PC-3 (cell line): ENCODE measurements at regions not wholly inside any gene's neighbourhood (a gene's known extent, or its start where the extent isn't known, plus 50 kb on each side); places are given as distances from the start of the nearest gene placed in this dataset.

Source experiments
- ATAC-seq: fragments of 200-7000 bp; cut with Tn5 transposase; 2 replicates; pipeline ENCODE4 v1.9.1; 2020; ENCODE audit warnings: mild to moderate bottlenecking, moderate library complexity
- BruUV-seq: library from RNA; stranded (reverse); fragments of 400-500 nt; replicated peaks from 2 replicates; lab custom pipeline; 2021; lab: Mats Ljungman, UMichigan
- CTCF ChIA-PET: fragments of 300-600 bp; sonication (Branson Sonifier 250); formaldehyde crosslinking; loops from one replicate; lab custom pipeline; 2022; ENCODE audit warnings: antibody characterized with exemption; lab: Charles Lee
- POLR2A ChIA-PET: fragments of 300-600 bp; sonication (Branson Sonifier 250); formaldehyde crosslinking; loops from one replicate; lab custom pipeline; 2022; ENCODE audit warnings: antibody characterized with exemption; ENCODE audit not compliant: unreplicated experiment; lab: Charles Lee
- DNase-seq: peaks from one replicate; pipeline ENCODE4 v3.0.0-alpha.2; 2015
- H2AFZ ChIP-seq: fragments of 300-600 bp; sonication (generic); 2 replicates; pipeline ENCODE4 v1.6.0; 2016; ENCODE audit warnings: antibody characterized with exemption, low read length
- H3F3A ChIP-seq: fragments of 300-600 bp; sonication (generic); one replicate; pipeline ENCODE4 v1.6.0; 2017; ENCODE audit warnings: antibody characterized with exemption, low read length, control low read depth, mild to moderate bottlenecking; ENCODE audit not compliant: unreplicated experiment
- H3K27ac ChIP-seq: fragments of 300-600 bp; sonication (generic); 2 replicates; pipeline ENCODE4 v1.5.1; 2016; ENCODE audit warnings: mild to moderate bottlenecking, low read length
- H3K27me3 ChIP-seq: fragments of 300-600 bp; sonication (generic); 2 replicates; pipeline ENCODE4 v1.6.1; 2016; ENCODE audit warnings: low read length, mixed read lengths
- H3K36me3 ChIP-seq: fragments of 300-600 bp; sonication (generic); 2 replicates; pipeline ENCODE4 v1.6.1; 2016; ENCODE audit warnings: low read depth, mixed run types, low read length, mixed read lengths
- H3K4me1 ChIP-seq: fragments of 300-600 bp; sonication (generic); 2 replicates; pipeline ENCODE4 v1.5.1; 2016; ENCODE audit warnings: low read length; ENCODE audit not compliant: insufficient read depth
- H3K4me2 ChIP-seq: fragments of 300-600 bp; sonication (generic); 2 replicates; pipeline ENCODE4 v1.6.0; 2016; ENCODE audit warnings: low read length
- H3K4me3 ChIP-seq: fragments of 300-600 bp; sonication (generic); 2 replicates; pipeline ENCODE4 v1.5.1; 2016; ENCODE audit warnings: mild to moderate bottlenecking, low read length, mixed read lengths
- H3K79me2 ChIP-seq: fragments of 300-600 bp; sonication (generic); 2 replicates; pipeline ENCODE4 v1.6.1; 2017; ENCODE audit warnings: low read length, mixed read lengths
- H3K9ac ChIP-seq: fragments of 300-600 bp; sonication (generic); 2 replicates; pipeline ENCODE4 v1.6.0; 2016; ENCODE audit warnings: mild to moderate bottlenecking, low read length
- H3K9me2 ChIP-seq: fragments of 300-600 bp; sonication (generic); replicated peaks from 2 replicates; pipeline ENCODE4 v1.6.1; 2016; ENCODE audit warnings: mixed run types, low read length, mixed read lengths
- H3K9me3 ChIP-seq: fragments of 300-600 bp; sonication (generic); 2 replicates; pipeline ENCODE4 v1.6.1; 2016; ENCODE audit warnings: low read length, mixed read lengths
- H4K20me1 ChIP-seq: fragments of 300-600 bp; sonication (generic); 2 replicates; pipeline ENCODE4 v1.6.1; 2016; ENCODE audit warnings: low read length, mixed read lengths
- EZH2 ChIP-seq: fragments of 300-600 bp; sonication (generic); IDR thresholded peaks from one replicate; pipeline ENCODE4 v1.6.1; 2017; ENCODE audit warnings: antibody characterized with exemption, mild to moderate bottlenecking, low read length; ENCODE audit not compliant: unreplicated experiment
- EZH2phosphoT487 ChIP-seq: fragments of 300-600 bp; sonication (generic); IDR thresholded peaks from 2 replicates; pipeline ENCODE4 v1.6.1; 2018; ENCODE audit warnings: mild to moderate bottlenecking, antibody characterized with exemption, low read length, borderline replicate concordance
- intact Hi-C: fragments of 100-400 bp; cut with micrococcal nuclease; formaldehyde crosslinking; loops from 2 replicates; pipeline ENCODE4 v1.9.0; 2023
- TF ChIP-seq, protein P1 (sequence below): fragments of 300-600 bp; sonication (generic); conservative IDR thresholded peaks from 2 replicates; pipeline ENCODE4 v1.5.1; 2017; ENCODE audit warnings: antibody characterized with exemption, low read depth, mild to moderate bottlenecking, low read length

DNA sequence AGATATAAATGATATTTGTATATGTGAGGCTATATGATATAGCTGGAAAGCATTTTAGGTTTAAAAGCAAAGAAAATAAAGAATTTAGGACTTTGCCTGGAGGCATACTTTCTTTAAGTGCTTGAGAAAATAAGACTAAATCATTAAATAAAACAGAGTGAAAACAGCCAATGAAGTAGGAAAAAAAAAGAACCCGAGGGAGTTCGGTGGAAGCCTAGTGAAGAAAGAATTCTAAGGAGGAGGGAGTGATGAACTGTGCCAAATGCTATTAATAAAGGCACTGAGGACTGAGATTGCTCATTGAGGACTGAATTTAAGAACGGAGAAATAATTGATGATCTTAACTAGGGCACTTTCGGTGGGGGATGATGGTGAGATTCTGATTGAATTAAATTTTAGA is 573.5 kb downstream of the DSC3 start:
- Histone ChIP-seq H4K20me1 (no peaks in the 10 kb centered on the region), H3K27me3 (no peaks in the 10 kb centered on the region), H3K4me1 (no peaks in the 10 kb centered on the region), H3K27ac (no peak overlapping the region), H3K4me3 (no peak overlapping the region), H3K4me2 (no peak overlapping the region), H2AFZ (no peak overlapping the region), H3F3A (no peaks in the 10 kb centered on the region), H3K9me2 (no peaks in the 10 kb centered on the region), H3K36me3 (no peaks in the 10 kb centered on the region), H3K9ac (no peak overlapping the region), H3K79me2 (no peaks in the 10 kb centered on the region), H3K9me3 (no peaks in the 10 kb centered on the region)
- BruUV-seq: no TSS peak
- POLR2A ChIA-PET: no interaction called here
- CTCF ChIA-PET: no interaction called here
- no peak for ATAC-seq
- intact Hi-C loops: no loop called here
- TF ChIP-seq EZH2: no peak
- TF ChIP-seq, protein P1, sequence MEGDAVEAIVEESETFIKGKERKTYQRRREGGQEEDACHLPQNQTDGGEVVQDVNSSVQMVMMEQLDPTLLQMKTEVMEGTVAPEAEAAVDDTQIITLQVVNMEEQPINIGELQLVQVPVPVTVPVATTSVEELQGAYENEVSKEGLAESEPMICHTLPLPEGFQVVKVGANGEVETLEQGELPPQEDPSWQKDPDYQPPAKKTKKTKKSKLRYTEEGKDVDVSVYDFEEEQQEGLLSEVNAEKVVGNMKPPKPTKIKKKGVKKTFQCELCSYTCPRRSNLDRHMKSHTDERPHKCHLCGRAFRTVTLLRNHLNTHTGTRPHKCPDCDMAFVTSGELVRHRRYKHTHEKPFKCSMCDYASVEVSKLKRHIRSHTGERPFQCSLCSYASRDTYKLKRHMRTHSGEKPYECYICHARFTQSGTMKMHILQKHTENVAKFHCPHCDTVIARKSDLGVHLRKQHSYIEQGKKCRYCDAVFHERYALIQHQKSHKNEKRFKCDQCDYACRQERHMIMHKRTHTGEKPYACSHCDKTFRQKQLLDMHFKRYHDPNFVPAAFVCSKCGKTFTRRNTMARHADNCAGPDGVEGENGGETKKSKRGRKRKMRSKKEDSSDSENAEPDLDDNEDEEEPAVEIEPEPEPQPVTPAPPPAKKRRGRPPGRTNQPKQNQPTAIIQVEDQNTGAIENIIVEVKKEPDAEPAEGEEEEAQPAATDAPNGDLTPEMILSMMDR: no peak
- TF ChIP-seq EZH2phosphoT487: no peak
- no peak for DNase-seq

DNA sequence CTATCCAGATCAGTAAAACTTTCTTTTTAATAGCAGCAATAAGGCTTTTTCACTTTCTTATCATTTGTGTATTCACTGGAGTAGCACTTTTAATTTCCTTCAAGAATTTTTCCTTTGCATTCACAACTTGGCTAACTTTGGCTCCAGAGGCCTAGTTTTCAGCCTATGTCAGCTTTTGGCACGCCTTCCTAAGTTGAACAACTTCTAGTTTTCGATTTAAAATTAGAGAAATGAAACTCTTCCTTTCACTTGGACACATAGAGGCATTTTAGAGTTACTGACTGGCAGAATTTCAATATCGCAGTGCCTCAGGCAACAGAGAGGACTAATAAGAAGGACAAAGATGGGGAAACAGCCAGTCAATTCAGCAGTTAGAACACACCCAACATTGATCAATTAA is 577.4 kb downstream of the DSC3 start:
- H3K27ac ChIP-seq: no peak overlapping the region
- TF ChIP-seq EZH2phosphoT487 (no peak), EZH2 (no peak)
- TF ChIP-seq, protein P1: no peak
- H3K36me3 ChIP-seq: no peaks in the 10 kb centered on the region
- DNase-seq (no peak), ATAC-seq (no peak)
- H3K9me2 ChIP-seq: no peaks in the 10 kb centered on the region
- ChIA-PET CTCF (no interaction called here), POLR2A (no interaction called here)
- H3K9me3 ChIP-seq: no peaks in the 10 kb centered on the region
- no peaks in the 10 kb centered on the region for H3F3A ChIP-seq
- H2AFZ ChIP-seq: no peak overlapping the region
- no peak overlapping the region for H3K4me2 ChIP-seq
- no TSS peak for BruUV-seq
- H3K9ac ChIP-seq: no peak overlapping the region
- H3K79me2 ChIP-seq: no peaks in the 10 kb centered on the region
- H3K27me3 ChIP-seq: no peaks in the 10 kb centered on the region
- H4K20me1 ChIP-seq: no peaks in the 10 kb centered on the region
- H3K4me3 ChIP-seq: no peak overlapping the region
- H3K4me1 ChIP-seq: no peaks in the 10 kb centered on the region
- intact Hi-C loops: no loop called here

DNA sequence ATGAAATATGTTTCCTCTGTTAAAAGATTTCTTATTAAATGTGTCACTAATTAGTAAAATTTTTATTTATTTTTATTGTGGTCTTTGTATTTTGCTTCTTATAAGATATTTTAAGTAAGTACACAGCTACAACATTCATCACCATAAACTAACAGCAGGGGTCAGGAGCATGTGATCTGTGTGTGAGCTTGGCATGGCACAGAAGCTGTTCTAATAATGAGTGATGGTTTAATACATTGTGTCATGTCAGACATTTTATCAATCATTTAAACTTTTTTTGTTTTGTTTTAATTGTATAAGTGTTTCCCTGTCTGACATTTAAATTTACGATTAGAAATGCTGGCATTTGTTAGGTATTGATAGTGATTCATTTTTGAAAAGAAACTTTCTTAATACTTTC is 585.4 kb downstream of the DSC3 start:
- Histone ChIP-seq H3K4me3 (no peak overlapping the region), H2AFZ (no peak overlapping the region), H3K4me1 (no peaks in the 10 kb centered on the region), H3K36me3 (no peaks in the 10 kb centered on the region), H3K27me3 (no peaks in the 10 kb centered on the region), H3F3A (no peaks in the 10 kb centered on the region), H3K27ac (no peak overlapping the region), H4K20me1 (no peaks in the 10 kb centered on the region), H3K9ac (no peak overlapping the region), H3K9me2 (no peaks in the 10 kb centered on the region), H3K79me2 (no peaks in the 10 kb centered on the region), H3K9me3 (no peaks in the 10 kb centered on the region), H3K4me2 (no peak overlapping the region)
- intact Hi-C loops: loop anchor here (1.0 to 10.0 kb wide), 4 partner anchors 168 to 515 kb away; no protein-coding TSS in a partner anchor
- CTCF ChIA-PET: interaction anchor here (1.1 kb wide), 1 partner anchor 433 kb away, joined by 14 read pairs; no protein-coding TSS in a partner anchor
- ATAC-seq: peak; percentile 66
- no TSS peak for BruUV-seq
- POLR2A ChIA-PET: no interaction called here
- TF ChIP-seq, protein P1: peak; percentile 46; the same call in 1 of the 2 replicates
- no peak for TF ChIP-seq EZH2
- peak; percentile 41 for DNase-seq
